A673 (cell line): ENCODE measurements at regions not wholly inside any gene's neighbourhood (a gene's known extent, or its start where the extent isn't known, plus 50 kb on each side); places are given as distances from the start of the nearest gene placed in this dataset.

ENCODE experiments used
- BruUV-seq: library from RNA; stranded (reverse); fragments of 400-500 nt; replicated peaks from 2 replicates; lab custom pipeline; 2021; lab: Mats Ljungman, UMichigan
- CTCF ChIA-PET: fragments of 300-600 bp; sonication (Branson Sonifier 250); formaldehyde crosslinking; loops from one replicate; lab custom pipeline; 2022; ENCODE audit warnings: antibody characterized with exemption; lab: Charles Lee
- POLR2A ChIA-PET: fragments of 300-600 bp; sonication (Branson Sonifier 250); formaldehyde crosslinking; loops from one replicate; lab custom pipeline; 2022; ENCODE audit warnings: antibody characterized with exemption; ENCODE audit not compliant: low non-redundant PET; lab: Charles Lee
- DNase-seq: peaks from one replicate; pipeline ENCODE4 v3.0.0-alpha.2; 2015; ENCODE audit warnings: low spot score
- H3K27ac ChIP-seq: fragments of 200-600 bp; sonication (generic); 2 replicates; pipeline ENCODE4 v1.5.1; 2016; ENCODE audit warnings: mixed run types, low read depth, mild to moderate bottlenecking, mixed read lengths, antibody characterized with exemption, low read length; ENCODE audit not compliant: poor library complexity, severe bottlenecking
- H3K27me3 ChIP-seq: fragments of 200-600 bp; sonication (generic); replicated peaks from 2 replicates; pipeline ENCODE4 v1.6.1; 2017; ENCODE audit warnings: mixed run types, low read depth, mild to moderate bottlenecking, mixed read lengths, antibody characterized with exemption, low read length; ENCODE audit not compliant: insufficient read depth, poor library complexity
- H3K36me3 ChIP-seq: fragments of 200-600 bp; sonication (generic); 2 replicates; pipeline ENCODE4 v1.6.1; 2016; ENCODE audit warnings: mixed run types, mild to moderate bottlenecking, mixed read lengths, antibody characterized with exemption, low read length; ENCODE audit not compliant: insufficient read depth, poor library complexity, severe bottlenecking
- H3K4me1 ChIP-seq: fragments of 200-600 bp; sonication (generic); 2 replicates; pipeline ENCODE4 v1.6.1; 2017; ENCODE audit warnings: mixed run types, mild to moderate bottlenecking, mixed read lengths, antibody characterized with exemption, low read length; ENCODE audit not compliant: insufficient read depth, poor library complexity, severe bottlenecking
- H3K4me3 ChIP-seq: fragments of 200-600 bp; sonication (generic); 2 replicates; pipeline ENCODE4 v1.5.1; 2016; ENCODE audit warnings: low read depth, mixed run types, mild to moderate bottlenecking, mixed read lengths, low read length; ENCODE audit not compliant: poor library complexity, severe bottlenecking
- H3K9me3 ChIP-seq: fragments of 200-600 bp; sonication (generic); 2 replicates; pipeline ENCODE4 v1.6.1; 2016; ENCODE audit warnings: mixed run types, low read depth, mild to moderate bottlenecking, mixed read lengths, antibody characterized with exemption, low read length; ENCODE audit not compliant: poor library complexity, severe bottlenecking
- EZH2 ChIP-seq: fragments of 200-600 bp; sonication (generic); IDR thresholded peaks from 2 replicates; pipeline ENCODE4 v1.6.1; 2017; ENCODE audit warnings: borderline replicate concordance, low read depth, mild to moderate bottlenecking, mixed read lengths, antibody characterized with exemption, low read length; ENCODE audit not compliant: poor library complexity, severe bottlenecking
- intact Hi-C: fragments of 100-400 bp; cut with micrococcal nuclease; formaldehyde crosslinking; loops from one replicate; pipeline ENCODE4 v1.10.0; 2022; ENCODE audit not compliant: unreplicated experiment
- TF ChIP-seq, protein P1 (sequence below): fragments of 300-800, 200-600 bp; sonication (generic); conservative IDR thresholded peaks from 2 replicates; pipeline ENCODE4 v1.5.1; 2017; ENCODE audit warnings: low read depth, mild to moderate bottlenecking, antibody characterized with exemption, low read length, moderate library complexity, mixed read lengths

DNA sequence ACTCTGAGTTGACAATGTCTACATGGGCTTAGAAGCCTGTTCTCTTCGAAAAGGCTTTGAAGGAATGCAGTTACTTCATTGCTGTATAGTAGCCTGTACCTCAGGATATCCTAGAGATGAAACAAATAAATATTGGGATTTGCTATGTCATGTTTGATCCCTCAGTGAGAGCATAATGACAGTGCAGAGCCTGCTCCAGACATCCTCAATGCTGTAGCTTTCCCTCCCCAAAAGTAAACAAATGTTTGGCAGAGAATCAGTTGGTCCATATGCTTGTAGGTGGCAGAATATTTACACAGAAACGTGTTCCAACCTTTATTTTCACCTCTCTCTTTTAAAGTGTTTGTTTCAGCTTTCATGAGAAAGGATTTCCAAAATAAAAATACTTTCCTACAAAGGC lies 515.3 kb upstream of the SGCG start:
- no peak overlapping the region for H3K27ac ChIP-seq
- no peaks in the 10 kb centered on the region for H3K27me3 ChIP-seq
- intact Hi-C loops = no loop called here
- no peaks in the 10 kb centered on the region for H3K4me1 ChIP-seq
- H3K9me3 ChIP-seq = no peaks in the 10 kb centered on the region
- BruUV-seq = no TSS peak
- ChIA-PET POLR2A (no interaction called here), CTCF (no interaction called here)
- no peak overlapping the region for H3K4me3 ChIP-seq
- no peaks in the 10 kb centered on the region for H3K36me3 ChIP-seq
- TF ChIP-seq, protein P1, sequence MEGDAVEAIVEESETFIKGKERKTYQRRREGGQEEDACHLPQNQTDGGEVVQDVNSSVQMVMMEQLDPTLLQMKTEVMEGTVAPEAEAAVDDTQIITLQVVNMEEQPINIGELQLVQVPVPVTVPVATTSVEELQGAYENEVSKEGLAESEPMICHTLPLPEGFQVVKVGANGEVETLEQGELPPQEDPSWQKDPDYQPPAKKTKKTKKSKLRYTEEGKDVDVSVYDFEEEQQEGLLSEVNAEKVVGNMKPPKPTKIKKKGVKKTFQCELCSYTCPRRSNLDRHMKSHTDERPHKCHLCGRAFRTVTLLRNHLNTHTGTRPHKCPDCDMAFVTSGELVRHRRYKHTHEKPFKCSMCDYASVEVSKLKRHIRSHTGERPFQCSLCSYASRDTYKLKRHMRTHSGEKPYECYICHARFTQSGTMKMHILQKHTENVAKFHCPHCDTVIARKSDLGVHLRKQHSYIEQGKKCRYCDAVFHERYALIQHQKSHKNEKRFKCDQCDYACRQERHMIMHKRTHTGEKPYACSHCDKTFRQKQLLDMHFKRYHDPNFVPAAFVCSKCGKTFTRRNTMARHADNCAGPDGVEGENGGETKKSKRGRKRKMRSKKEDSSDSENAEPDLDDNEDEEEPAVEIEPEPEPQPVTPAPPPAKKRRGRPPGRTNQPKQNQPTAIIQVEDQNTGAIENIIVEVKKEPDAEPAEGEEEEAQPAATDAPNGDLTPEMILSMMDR = no peak
- TF ChIP-seq EZH2 = no peak
- DNase-seq = no peak

DNA sequence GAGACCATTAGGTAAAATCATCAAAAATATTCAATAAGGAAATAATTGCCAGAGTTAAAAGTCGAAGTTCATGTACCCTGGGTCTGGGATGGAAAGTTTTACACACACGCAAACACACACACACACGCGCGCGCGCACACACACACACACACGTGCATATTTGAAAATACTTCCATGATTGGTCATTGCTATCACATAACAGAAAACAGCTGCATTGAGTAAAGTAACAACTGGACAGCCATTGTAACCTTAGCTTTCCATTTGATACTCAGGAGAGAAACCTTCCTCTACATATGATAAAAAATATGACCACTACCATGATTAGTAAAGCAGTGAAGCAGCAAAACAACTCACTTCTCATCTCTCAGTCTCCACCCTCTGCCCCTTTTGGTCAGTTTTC lies 490.0 kb upstream of the SGCG start:
- DNase-seq = no peak
- Histone ChIP-seq H3K36me3 (no peaks in the 10 kb centered on the region), H3K4me3 (no peak overlapping the region), H3K27me3 (no peaks in the 10 kb centered on the region), H3K27ac (no peak overlapping the region), H3K4me1 (no peaks in the 10 kb centered on the region), H3K9me3 (peaks cover 9% of the 10 kb centered on the region)
- intact Hi-C loops = no loop called here
- ChIA-PET CTCF (no interaction called here), POLR2A (no interaction called here)
- BruUV-seq = no TSS peak
- TF ChIP-seq, protein P1 = no peak
- TF ChIP-seq EZH2 = no peak

DNA sequence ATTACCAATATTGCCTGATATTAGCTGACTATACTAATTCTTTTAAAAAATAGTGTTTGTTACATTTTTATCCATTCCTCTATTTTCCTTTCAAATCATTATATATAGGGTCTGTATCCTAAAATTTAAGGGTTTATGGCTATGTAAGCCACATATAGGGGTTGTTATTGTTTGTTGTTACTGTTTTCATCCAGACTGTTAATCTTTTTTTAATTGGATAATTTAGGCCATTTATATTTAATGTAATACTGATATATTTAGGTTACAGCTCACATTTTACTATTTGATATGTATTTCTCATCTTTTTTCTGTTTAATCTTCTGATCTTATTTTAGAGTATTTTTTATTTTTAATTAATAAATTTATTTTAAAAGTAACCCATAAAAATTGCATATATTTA lies 487.1 kb upstream of the SGCG start:
- H3K27ac ChIP-seq = no peak overlapping the region
- ChIA-PET POLR2A (no interaction called here), CTCF (no interaction called here)
- H3K27me3 ChIP-seq = no peaks in the 10 kb centered on the region
- BruUV-seq = no TSS peak
- no peak for DNase-seq
- no peak for TF ChIP-seq EZH2
- TF ChIP-seq, protein P1 = no peak
- H3K9me3 ChIP-seq = peaks cover 5% of the 10 kb centered on the region
- intact Hi-C loops = no loop called here
- no peaks in the 10 kb centered on the region for H3K36me3 ChIP-seq
- no peaks in the 10 kb centered on the region for H3K4me1 ChIP-seq
- no peak overlapping the region for H3K4me3 ChIP-seq
